ENCODE measurements at regions not wholly inside any gene's neighbourhood (a gene's known extent, or its start where the extent isn't known, plus 50 kb on each side); places are given as distances from the start of the nearest gene placed in this dataset.
A peak's percentile ranks its signal among the peaks of the same experiment; 100 is the strongest.

DNA sequence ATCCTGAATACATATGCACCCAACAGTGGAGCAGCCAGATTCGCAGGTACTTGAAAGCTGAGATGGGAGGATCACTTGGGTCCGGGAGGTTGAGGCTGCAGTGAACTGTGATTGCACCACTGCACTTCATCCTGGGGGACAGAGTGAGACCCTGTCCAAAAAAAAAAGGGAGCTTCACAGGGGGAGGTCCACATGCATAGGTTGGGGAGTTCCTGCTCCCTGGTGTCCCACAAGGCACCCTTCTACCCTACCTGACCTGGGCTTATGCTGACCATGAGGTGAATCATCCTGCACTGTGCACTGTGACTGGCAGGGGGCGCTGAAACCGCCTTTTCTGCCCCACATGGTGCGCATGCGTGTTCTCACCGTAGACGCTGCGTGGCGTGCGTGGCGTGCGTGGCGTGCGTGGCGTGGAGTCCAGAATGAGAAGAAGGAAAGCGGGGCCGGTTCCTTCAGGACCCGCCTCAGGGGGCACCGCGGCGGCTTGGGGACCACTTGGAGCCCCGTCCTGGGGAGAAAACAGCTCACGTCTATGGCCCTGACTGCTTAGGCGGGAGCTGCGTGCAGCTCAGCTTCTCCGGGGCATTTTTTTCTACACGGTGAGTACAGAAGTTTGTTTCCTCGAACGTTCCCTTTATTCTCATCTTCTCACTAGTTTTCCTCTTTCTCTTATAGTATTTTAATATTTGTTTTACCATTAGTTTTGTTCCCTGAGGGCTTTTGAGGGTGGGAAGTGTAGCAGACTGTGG lies 116.6 kb upstream of the GRK3 start (continued):
- TF ChIP-seq, protein P1, sequence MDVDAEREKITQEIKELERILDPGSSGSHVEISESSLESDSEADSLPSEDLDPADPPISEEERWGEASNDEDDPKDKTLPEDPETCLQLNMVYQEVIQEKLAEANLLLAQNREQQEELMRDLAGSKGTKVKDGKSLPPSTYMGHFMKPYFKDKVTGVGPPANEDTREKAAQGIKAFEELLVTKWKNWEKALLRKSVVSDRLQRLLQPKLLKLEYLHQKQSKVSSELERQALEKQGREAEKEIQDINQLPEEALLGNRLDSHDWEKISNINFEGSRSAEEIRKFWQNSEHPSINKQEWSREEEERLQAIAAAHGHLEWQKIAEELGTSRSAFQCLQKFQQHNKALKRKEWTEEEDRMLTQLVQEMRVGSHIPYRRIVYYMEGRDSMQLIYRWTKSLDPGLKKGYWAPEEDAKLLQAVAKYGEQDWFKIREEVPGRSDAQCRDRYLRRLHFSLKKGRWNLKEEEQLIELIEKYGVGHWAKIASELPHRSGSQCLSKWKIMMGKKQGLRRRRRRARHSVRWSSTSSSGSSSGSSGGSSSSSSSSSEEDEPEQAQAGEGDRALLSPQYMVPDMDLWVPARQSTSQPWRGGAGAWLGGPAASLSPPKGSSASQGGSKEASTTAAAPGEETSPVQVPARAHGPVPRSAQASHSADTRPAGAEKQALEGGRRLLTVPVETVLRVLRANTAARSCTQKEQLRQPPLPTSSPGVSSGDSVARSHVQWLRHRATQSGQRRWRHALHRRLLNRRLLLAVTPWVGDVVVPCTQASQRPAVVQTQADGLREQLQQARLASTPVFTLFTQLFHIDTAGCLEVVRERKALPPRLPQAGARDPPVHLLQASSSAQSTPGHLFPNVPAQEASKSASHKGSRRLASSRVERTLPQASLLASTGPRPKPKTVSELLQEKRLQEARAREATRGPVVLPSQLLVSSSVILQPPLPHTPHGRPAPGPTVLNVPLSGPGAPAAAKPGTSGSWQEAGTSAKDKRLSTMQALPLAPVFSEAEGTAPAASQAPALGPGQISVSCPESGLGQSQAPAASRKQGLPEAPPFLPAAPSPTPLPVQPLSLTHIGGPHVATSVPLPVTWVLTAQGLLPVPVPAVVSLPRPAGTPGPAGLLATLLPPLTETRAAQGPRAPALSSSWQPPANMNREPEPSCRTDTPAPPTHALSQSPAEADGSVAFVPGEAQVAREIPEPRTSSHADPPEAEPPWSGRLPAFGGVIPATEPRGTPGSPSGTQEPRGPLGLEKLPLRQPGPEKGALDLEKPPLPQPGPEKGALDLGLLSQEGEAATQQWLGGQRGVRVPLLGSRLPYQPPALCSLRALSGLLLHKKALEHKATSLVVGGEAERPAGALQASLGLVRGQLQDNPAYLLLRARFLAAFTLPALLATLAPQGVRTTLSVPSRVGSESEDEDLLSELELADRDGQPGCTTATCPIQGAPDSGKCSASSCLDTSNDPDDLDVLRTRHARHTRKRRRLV (CRISPR knock-in tag; IDR thresholded peaks at IDR 0.05): no peak
- 0 out of 2 replicates have a peak, but pooled peaks have one; percentile 20 for TF ChIP-seq ZNF263 (CRISPR knock-in tag; IDR thresholded peaks at IDR 0.05)
- peak; percentile 76 for TF ChIP-seq IRF2 (CRISPR knock-in tag; IDR thresholded peaks at IDR 0.05)
- TF ChIP-seq, protein P2, sequence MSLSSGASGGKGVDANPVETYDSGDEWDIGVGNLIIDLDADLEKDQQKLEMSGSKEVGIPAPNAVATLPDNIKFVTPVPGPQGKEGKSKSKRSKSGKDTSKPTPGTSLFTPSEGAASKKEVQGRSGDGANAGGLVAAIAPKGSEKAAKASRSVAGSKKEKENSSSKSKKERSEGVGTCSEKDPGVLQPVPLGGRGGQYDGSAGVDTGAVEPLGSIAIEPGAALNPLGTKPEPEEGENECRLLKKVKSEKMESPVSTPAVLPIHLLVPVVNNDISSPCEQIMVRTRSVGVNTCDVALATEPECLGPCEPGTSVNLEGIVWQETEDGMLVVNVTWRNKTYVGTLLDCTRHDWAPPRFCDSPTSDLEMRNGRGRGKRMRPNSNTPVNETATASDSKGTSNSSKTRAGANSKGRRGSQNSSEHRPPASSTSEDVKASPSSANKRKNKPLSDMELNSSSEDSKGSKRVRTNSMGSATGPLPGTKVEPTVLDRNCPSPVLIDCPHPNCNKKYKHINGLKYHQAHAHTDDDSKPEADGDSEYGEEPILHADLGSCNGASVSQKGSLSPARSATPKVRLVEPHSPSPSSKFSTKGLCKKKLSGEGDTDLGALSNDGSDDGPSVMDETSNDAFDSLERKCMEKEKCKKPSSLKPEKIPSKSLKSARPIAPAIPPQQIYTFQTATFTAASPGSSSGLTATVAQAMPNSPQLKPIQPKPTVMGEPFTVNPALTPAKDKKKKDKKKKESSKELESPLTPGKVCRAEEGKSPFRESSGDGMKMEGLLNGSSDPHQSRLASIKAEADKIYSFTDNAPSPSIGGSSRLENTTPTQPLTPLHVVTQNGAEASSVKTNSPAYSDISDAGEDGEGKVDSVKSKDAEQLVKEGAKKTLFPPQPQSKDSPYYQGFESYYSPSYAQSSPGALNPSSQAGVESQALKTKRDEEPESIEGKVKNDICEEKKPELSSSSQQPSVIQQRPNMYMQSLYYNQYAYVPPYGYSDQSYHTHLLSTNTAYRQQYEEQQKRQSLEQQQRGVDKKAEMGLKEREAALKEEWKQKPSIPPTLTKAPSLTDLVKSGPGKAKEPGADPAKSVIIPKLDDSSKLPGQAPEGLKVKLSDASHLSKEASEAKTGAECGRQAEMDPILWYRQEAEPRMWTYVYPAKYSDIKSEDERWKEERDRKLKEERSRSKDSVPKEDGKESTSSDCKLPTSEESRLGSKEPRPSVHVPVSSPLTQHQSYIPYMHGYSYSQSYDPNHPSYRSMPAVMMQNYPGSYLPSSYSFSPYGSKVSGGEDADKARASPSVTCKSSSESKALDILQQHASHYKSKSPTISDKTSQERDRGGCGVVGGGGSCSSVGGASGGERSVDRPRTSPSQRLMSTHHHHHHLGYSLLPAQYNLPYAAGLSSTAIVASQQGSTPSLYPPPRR (CRISPR knock-in tag; IDR thresholded peaks at IDR 0.05; ENCODE audit: borderline replicate concordance): 0 out of 2 replicates have a peak, but pooled peaks have one; percentile 55
- TF ChIP-seq ZNF891 (CRISPR knock-in tag; IDR thresholded peaks at IDR 0.05): peak; percentile 10; the same call in 1 of the 2 replicates
- TF ChIP-seq GATA4 (IDR thresholded peaks at IDR 0.05; ENCODE audit: borderline replicate concordance, low read depth): peak; percentile 24; the same call in 1 of the 2 replicates
- TF ChIP-seq SYNCRIP (IDR thresholded peaks at IDR 0.05; ENCODE audit: insufficient read depth, low read depth, low read length): no peak
- 0 out of 2 replicates have a peak, but pooled peaks have one; percentile 27 for TF ChIP-seq ZNF543 (CRISPR knock-in tag; IDR thresholded peaks at IDR 0.05)
- TF ChIP-seq, protein P3, sequence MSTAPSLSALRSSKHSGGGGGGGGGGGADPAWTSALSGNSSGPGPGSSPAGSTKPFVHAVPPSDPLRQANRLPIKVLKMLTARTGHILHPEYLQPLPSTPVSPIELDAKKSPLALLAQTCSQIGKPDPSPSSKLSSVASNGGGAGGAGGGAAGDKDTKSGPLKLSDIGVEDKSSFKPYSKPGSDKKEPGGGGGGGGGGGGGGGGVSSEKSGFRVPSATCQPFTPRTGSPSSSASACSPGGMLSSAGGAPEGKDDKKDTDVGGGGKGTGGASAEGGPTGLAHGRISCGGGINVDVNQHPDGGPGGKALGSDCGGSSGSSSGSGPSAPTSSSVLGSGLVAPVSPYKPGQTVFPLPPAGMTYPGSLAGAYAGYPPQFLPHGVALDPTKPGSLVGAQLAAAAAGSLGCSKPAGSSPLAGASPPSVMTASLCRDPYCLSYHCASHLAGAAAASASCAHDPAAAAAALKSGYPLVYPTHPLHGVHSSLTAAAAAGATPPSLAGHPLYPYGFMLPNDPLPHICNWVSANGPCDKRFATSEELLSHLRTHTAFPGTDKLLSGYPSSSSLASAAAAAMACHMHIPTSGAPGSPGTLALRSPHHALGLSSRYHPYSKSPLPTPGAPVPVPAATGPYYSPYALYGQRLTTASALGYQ (CRISPR knock-in tag; IDR thresholded peaks at IDR 0.05): no peak
- peak; percentile 67 for TF ChIP-seq GABPB1 (CRISPR knock-in tag; IDR thresholded peaks at IDR 0.05)
- TF ChIP-seq, protein P4, sequence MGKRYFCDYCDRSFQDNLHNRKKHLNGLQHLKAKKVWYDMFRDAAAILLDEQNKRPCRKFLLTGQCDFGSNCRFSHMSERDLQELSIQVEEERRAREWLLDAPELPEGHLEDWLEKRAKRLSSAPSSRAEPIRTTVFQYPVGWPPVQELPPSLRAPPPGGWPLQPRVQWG (CRISPR knock-in tag; IDR thresholded peaks at IDR 0.05; ENCODE audit: borderline replicate concordance, low read depth): no peak
- 0 out of 2 replicates have a peak, but pooled peaks have one; percentile 42 for TF ChIP-seq CREM (IDR thresholded peaks at IDR 0.05)
- no peak for TF ChIP-seq CREM (CRISPR knock-in tag; IDR thresholded peaks at IDR 0.05)
- TF ChIP-seq ZNF616 (CRISPR knock-in tag; IDR thresholded peaks at IDR 0.05; ENCODE audit: low read depth): no peak
- no peak for TF ChIP-seq HNRNPH1 (optimal IDR thresholded peaks at IDR 0.05; ENCODE audit: low read depth, low read length)
- peak; percentile 69; the same call in 1 of the 2 replicates for TF ChIP-seq MIER3 (CRISPR knock-in tag; IDR thresholded peaks at IDR 0.05; ENCODE audit: borderline replicate concordance)

Measured in HepG2 (cell line).